HCT116 (cell line): ENCODE measurements at regions not wholly inside any gene's neighbourhood (a gene's known extent, or its start where the extent isn't known, plus 50 kb on each side); places are given as distances from the start of the nearest gene placed in this dataset.
"Not testable (repeated sequence)": the region's sequence is repeated elsewhere in the genome, so short reads cannot be mapped to it uniquely, and the experiment has no call there.

Source experiments
- ATAC-seq: fragments of 200-7000 bp; cut with Tn5 transposase; 2 replicates; pipeline ENCODE4 v1.9.1; 2020; ENCODE audit warnings: mild to moderate bottlenecking, moderate library complexity
- BruUV-seq: library from RNA; stranded (reverse); fragments of 400-500 nt; replicated peaks from 2 replicates; lab custom pipeline; 2021; lab: Mats Ljungman, UMichigan
- CTCF ChIA-PET: fragments of 300-600 bp; sonication (Branson Sonifier 250); formaldehyde crosslinking; loops from one replicate; lab custom pipeline; 2021; ENCODE audit warnings: antibody characterized with exemption; lab: Charles Lee
- POLR2A ChIA-PET: fragments of 300-600, 350-600 bp; sonication (Branson Sonifier 250); formaldehyde crosslinking; loops from one replicate; lab custom pipeline; 2021; ENCODE audit warnings: antibody characterized with exemption; lab: Charles Lee
- RAD21 ChIA-PET, 2 experiments: fragments of 300-600 bp; sonication (Branson Sonifier 250); formaldehyde crosslinking; loops; one replicate each; lab custom pipeline; 2023; ENCODE audit warnings: low total read pairs in 2 of 2; ENCODE audit not compliant: uncharacterized antibody in 2 of 2, unreplicated experiment in 2 of 2, low non-redundant PET in 1 of 2; lab: Charles Lee
- DNase-seq: peaks from one replicate; pipeline ENCODE4 v3.0.0-alpha.2; 2010; ENCODE audit warnings: low read depth, low spot score
- H2AFZ ChIP-seq: fragments of 200-600 bp; shearing (Covaris generic), sonication (generic); 2 replicates; pipeline ENCODE4 v1.6.1; 2017; ENCODE audit warnings: low read depth, mixed run types, mixed read lengths, antibody characterized with exemption, low read length; ENCODE audit not compliant: poor library complexity, severe bottlenecking
- H3K27ac ChIP-seq: 2 replicates; pipeline ENCODE4 v1.5.1; 2012; ENCODE audit warnings: low read depth, low read length
- H3K27me3 ChIP-seq: fragments of 200-600 bp; sonication (generic); 2 replicates; pipeline ENCODE4 v1.6.1; 2016; ENCODE audit warnings: mixed run types, low read length, mixed read lengths; ENCODE audit not compliant: insufficient read depth
- H3K36me3 ChIP-seq, 2 experiments: fragments of 200-500 bp in 1 of 2; fragments of 200-600 bp in 1 of 2; sonication (Bioruptor generic) in 1 of 2; sonication (generic) in 1 of 2; 2 replicates each; pipeline versions ENCODE4 v1.5.1 to v1.6.1; 2014 to 2016; ENCODE audit warnings: low read length in 2 of 2, inconsistent platforms in 1 of 2, mixed read lengths in 1 of 2, mixed run types in 1 of 2; ENCODE audit not compliant: insufficient read depth in 2 of 2, control insufficient read depth in 1 of 2
- H3K4me1 ChIP-seq, 2 experiments: fragments of 200-600 bp in 1 of 2; sonication (generic) in 1 of 2; 2 replicates each; pipeline versions ENCODE4 v1.5.1 to v1.6.1; 2012 to 2017; ENCODE audit warnings: low read length in 2 of 2, inconsistent platforms in 1 of 2, mild to moderate bottlenecking in 1 of 2, mixed read lengths in 1 of 2, mixed run types in 1 of 2, moderate library complexity in 1 of 2; ENCODE audit not compliant: insufficient read depth in 2 of 2, control insufficient read depth in 1 of 2
- H3K4me2 ChIP-seq: fragments of 200-600 bp; sonication (generic); 2 replicates; pipeline ENCODE4 v1.6.1; 2017; ENCODE audit warnings: mixed run types, low read length, mixed read lengths
- H3K4me3 ChIP-seq, 2 experiments: fragments of 200-600 bp in 1 of 2; sonication (generic) in 1 of 2; replicated peaks in 1 of 2; 2 replicates each; pipeline ENCODE4 v1.5.1; 2011 to 2016; ENCODE audit warnings: low read length in 2 of 2, control low read depth in 1 of 2, low read depth in 1 of 2, mild to moderate bottlenecking in 1 of 2, mixed read lengths in 1 of 2, mixed run types in 1 of 2
- H3K79me2 ChIP-seq: fragments of 200-600 bp; sonication (generic); 2 replicates; pipeline ENCODE4 v1.6.1; 2017; ENCODE audit warnings: mild to moderate bottlenecking, mixed run types, low read length, moderate library complexity, mixed read lengths; ENCODE audit not compliant: insufficient read depth
- H3K9ac ChIP-seq: fragments of 200-600 bp; sonication (generic); 2 replicates; pipeline ENCODE4 v1.6.1; 2016; ENCODE audit warnings: low read length, mixed read lengths
- H3K9me2 ChIP-seq: fragments of 200-600 bp; sonication (generic), shearing (Covaris generic); 2 replicates; pipeline ENCODE4 v1.6.1; 2017; ENCODE audit warnings: mixed run types, mild to moderate bottlenecking, moderate library complexity; ENCODE audit not compliant: insufficient read depth
- H3K9me3 ChIP-seq, 2 experiments: fragments of 200-500 bp in 1 of 2; fragments of 200-600 bp in 1 of 2; sonication (Bioruptor generic) in 1 of 2; sonication (generic) in 1 of 2; 2 replicates each; pipeline ENCODE4 v1.6.1; 2014 to 2017; ENCODE audit warnings: low read length in 2 of 2, mixed read lengths in 2 of 2, inconsistent platforms in 1 of 2, low read depth in 1 of 2, mild to moderate bottlenecking in 1 of 2, mixed run types in 1 of 2, moderate library complexity in 1 of 2; ENCODE audit not compliant: control insufficient read depth in 1 of 2, insufficient read depth in 1 of 2
- H4K20me1 ChIP-seq: fragments of 200-600 bp; sonication (generic), shearing (Covaris generic); 2 replicates; pipeline ENCODE4 v1.6.1; 2017; ENCODE audit warnings: mixed run types, mild to moderate bottlenecking, moderate library complexity; ENCODE audit not compliant: insufficient read depth
- CBX3 ChIP-seq: IDR thresholded peaks from 2 replicates; pipeline ENCODE4 v1.6.1; 2012; ENCODE audit warnings: low read depth
- CEBPB ChIP-seq: IDR thresholded peaks from 2 replicates; pipeline ENCODE4 v1.6.1; 2012; ENCODE audit warnings: low read depth
- EGR1 ChIP-seq: IDR thresholded peaks from 2 replicates; pipeline ENCODE4 v1.6.1; 2012; ENCODE audit warnings: low read depth
- EZH2 ChIP-seq: fragments of 200-600 bp; sonication (generic); IDR thresholded peaks from 2 replicates; pipeline ENCODE4 v1.6.1; 2017; ENCODE audit warnings: antibody characterized with exemption, mixed run types
- EZH2phosphoT487 ChIP-seq: fragments of 200-600 bp; IDR thresholded peaks from 2 replicates; pipeline ENCODE4 v1.6.1; 2018; ENCODE audit warnings: antibody characterized with exemption, borderline replicate concordance
- FOSL1 ChIP-seq: IDR thresholded peaks from 2 replicates; pipeline ENCODE4 v1.6.1; 2012; ENCODE audit warnings: low read depth
- JUND ChIP-seq: IDR thresholded peaks from 2 replicates; pipeline ENCODE4 v1.6.1; 2012
- POLR2A ChIP-seq: IDR thresholded peaks from 2 replicates; pipeline ENCODE4 v1.7.0; 2011; ENCODE audit warnings: borderline replicate concordance; ENCODE audit not compliant: insufficient read depth, insufficient read length; ENCODE audit errors: extremely low read depth
- RAD21 ChIP-seq: IDR thresholded peaks from 2 replicates; pipeline ENCODE4 v1.6.1; 2012; ENCODE audit warnings: low read depth, mild to moderate bottlenecking
- SIN3A ChIP-seq: IDR thresholded peaks from 2 replicates; pipeline ENCODE4 v1.6.1; 2012; ENCODE audit warnings: low read depth
- SRF ChIP-seq: IDR thresholded peaks from 2 replicates; pipeline ENCODE4 v1.6.1; 2012; ENCODE audit warnings: low read depth
- TCF7L2 ChIP-seq: IDR thresholded peaks from 2 replicates; pipeline ENCODE4 v1.7.0; 2011; ENCODE audit warnings: borderline replicate concordance, inconsistent platforms; ENCODE audit not compliant: insufficient read depth, insufficient read length; ENCODE audit errors: extremely low read depth
- ZFX ChIP-seq: fragments of 450-650 bp; IDR thresholded peaks from 2 replicates; pipeline ENCODE4 v1.6.1; 2017
- ZNF274 ChIP-seq: fragments of 200-500 bp; sonication (Bioruptor generic); IDR thresholded peaks from 2 replicates; pipeline ENCODE4 v1.6.1; 2014; ENCODE audit warnings: mild to moderate bottlenecking, low read depth, low read length, inconsistent platforms
- intact Hi-C: fragments of 100-400 bp; cut with micrococcal nuclease; formaldehyde crosslinking; loops from 2 replicates; pipeline ENCODE4 v1.10.0; 2022
- TF ChIP-seq, protein P1 (sequence below): IDR thresholded peaks from 2 replicates; pipeline ENCODE4 v1.6.1; 2012
- TF ChIP-seq, protein P2 (sequence below): IDR thresholded peaks from 2 replicates; pipeline ENCODE4 v1.6.1; 2011; ENCODE audit warnings: mild to moderate bottlenecking, low read length, moderate library complexity; ENCODE audit not compliant: insufficient replicate concordance; ENCODE audit errors: extremely low read depth
- TF ChIP-seq, protein P3 (sequence below): IDR thresholded peaks from 2 replicates; pipeline ENCODE4 v1.6.1; 2012; ENCODE audit warnings: low read depth
- TF ChIP-seq, protein P4 (sequence below): IDR thresholded peaks from 2 replicates; pipeline ENCODE4 v1.6.1; 2012

DNA sequence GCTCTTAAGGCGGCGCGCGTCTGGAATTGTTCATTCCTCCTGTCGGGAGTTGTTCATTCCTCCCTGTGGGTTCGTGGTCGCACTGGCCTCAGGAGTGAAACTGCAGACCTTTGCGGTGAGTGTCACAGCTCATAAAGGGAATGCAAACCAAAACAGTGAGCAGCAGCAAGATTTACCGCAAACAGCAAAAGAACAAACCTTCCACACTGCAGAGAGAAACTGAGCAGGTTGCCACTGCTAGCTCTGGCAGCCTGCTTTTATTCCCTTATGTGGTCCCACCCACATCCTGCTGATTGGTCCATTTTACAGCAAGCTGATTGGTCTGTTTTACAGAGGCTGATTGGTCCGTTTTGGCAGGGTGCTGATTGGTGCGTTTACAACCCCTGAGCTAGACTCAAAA, 1365.3 kb upstream of the WWC1 start:
- POLR2A ChIA-PET, result no interaction called here
- H3K4me3 ChIP-seq, result no peak overlapping the region
- no peak overlapping the region for H3K9ac ChIP-seq
- RAD21 ChIA-PET, result no interaction called here
- DNase-seq, result no peak
- H3K9me3 ChIP-seq, result peaks cover 5 to 6% of the 10 kb centered on the region in 2 experiments; a peak in 2 of 4 replicates
- intact Hi-C loops, result no loop called here
- H3K4me1 ChIP-seq, result no peaks in the 10 kb centered on the region
- no peaks in the 10 kb centered on the region for H3K79me2 ChIP-seq
- H3K9me2 ChIP-seq, result no peaks in the 10 kb centered on the region
- CTCF ChIA-PET, result no interaction called here
- H3K27me3 ChIP-seq, result no peaks in the 10 kb centered on the region
- BruUV-seq, result no TSS peak
- H3K36me3 ChIP-seq, result no peaks in the 10 kb centered on the region
- no peak overlapping the region for H2AFZ ChIP-seq
- no peak for ATAC-seq
- no peaks in the 10 kb centered on the region for H4K20me1 ChIP-seq
- H3K27ac ChIP-seq, result no peak overlapping the region
- H3K4me2 ChIP-seq, result no peak overlapping the region
- TF ChIP-seq EZH2 (no peak), RAD21 (no peak), ZFX (no peak), EGR1 (no peak), EZH2phosphoT487 (no peak), ZNF274 (no peak), SRF (no peak), TCF7L2 (no peak), CBX3 (no peak), POLR2A (no peak), FOSL1 (no peak), CEBPB (no peak), JUND (no peak), SIN3A (no peak)
- TF ChIP-seq, protein P1, sequence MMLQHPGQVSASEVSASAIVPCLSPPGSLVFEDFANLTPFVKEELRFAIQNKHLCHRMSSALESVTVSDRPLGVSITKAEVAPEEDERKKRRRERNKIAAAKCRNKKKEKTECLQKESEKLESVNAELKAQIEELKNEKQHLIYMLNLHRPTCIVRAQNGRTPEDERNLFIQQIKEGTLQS, result no peak
- TF ChIP-seq, protein P2, sequence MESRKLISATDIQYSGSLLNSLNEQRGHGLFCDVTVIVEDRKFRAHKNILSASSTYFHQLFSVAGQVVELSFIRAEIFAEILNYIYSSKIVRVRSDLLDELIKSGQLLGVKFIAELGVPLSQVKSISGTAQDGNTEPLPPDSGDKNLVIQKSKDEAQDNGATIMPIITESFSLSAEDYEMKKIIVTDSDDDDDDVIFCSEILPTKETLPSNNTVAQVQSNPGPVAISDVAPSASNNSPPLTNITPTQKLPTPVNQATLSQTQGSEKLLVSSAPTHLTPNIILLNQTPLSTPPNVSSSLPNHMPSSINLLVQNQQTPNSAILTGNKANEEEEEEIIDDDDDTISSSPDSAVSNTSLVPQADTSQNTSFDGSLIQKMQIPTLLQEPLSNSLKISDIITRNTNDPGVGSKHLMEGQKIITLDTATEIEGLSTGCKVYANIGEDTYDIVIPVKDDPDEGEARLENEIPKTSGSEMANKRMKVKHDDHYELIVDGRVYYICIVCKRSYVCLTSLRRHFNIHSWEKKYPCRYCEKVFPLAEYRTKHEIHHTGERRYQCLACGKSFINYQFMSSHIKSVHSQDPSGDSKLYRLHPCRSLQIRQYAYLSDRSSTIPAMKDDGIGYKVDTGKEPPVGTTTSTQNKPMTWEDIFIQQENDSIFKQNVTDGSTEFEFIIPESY, result no peak
- TF ChIP-seq, protein P3, sequence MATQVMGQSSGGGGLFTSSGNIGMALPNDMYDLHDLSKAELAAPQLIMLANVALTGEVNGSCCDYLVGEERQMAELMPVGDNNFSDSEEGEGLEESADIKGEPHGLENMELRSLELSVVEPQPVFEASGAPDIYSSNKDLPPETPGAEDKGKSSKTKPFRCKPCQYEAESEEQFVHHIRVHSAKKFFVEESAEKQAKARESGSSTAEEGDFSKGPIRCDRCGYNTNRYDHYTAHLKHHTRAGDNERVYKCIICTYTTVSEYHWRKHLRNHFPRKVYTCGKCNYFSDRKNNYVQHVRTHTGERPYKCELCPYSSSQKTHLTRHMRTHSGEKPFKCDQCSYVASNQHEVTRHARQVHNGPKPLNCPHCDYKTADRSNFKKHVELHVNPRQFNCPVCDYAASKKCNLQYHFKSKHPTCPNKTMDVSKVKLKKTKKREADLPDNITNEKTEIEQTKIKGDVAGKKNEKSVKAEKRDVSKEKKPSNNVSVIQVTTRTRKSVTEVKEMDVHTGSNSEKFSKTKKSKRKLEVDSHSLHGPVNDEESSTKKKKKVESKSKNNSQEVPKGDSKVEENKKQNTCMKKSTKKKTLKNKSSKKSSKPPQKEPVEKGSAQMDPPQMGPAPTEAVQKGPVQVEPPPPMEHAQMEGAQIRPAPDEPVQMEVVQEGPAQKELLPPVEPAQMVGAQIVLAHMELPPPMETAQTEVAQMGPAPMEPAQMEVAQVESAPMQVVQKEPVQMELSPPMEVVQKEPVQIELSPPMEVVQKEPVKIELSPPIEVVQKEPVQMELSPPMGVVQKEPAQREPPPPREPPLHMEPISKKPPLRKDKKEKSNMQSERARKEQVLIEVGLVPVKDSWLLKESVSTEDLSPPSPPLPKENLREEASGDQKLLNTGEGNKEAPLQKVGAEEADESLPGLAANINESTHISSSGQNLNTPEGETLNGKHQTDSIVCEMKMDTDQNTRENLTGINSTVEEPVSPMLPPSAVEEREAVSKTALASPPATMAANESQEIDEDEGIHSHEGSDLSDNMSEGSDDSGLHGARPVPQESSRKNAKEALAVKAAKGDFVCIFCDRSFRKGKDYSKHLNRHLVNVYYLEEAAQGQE, result no peak
- TF ChIP-seq, protein P4, sequence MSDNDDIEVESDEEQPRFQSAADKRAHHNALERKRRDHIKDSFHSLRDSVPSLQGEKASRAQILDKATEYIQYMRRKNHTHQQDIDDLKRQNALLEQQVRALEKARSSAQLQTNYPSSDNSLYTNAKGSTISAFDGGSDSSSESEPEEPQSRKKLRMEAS, result no peak

DNA sequence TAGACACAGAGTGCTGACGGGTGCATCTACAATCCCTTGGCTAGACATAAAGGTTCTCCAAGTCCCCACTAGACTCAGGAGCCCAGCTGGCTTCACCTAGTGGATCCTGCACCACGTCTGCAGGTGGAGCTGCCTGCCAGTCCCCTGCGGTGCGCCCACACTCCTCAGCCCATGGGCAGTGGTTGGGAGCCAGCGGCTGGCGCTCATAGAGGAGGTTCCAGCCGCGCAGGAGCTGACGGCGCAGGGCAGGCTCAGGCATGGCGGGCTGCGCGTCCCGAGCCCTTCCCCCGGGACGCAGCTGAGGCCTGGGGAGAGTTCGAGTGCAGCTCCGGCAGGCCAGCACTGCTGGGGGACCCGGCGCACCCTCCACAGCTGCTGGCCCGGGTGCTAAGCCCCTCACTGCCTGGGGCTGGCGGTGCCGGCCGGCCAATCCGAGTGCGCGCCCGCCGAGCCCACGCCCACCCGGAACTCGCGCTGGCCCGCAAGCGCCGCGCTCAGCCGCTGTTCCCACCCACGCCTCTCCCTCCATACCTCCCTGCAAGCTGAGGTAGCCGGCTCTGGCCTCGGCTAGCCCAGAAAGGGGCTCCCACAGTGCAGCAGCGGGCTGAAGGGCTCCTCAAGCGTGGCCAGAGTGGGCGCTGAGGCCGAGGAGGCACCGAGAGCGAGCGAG, 1364.5 kb upstream of the WWC1 start:
- H3K36me3 ChIP-seq, RAD21 ChIA-PET, H3K9me2 ChIP-seq, H3K27me3 ChIP-seq, H3K9me3 ChIP-seq, H3K4me3 ChIP-seq, POLR2A ChIA-PET, ATAC-seq, H3K27ac ChIP-seq, BruUV-seq, CTCF ChIA-PET, H2AFZ ChIP-seq, intact Hi-C loops, H3K4me1 ChIP-seq, H4K20me1 ChIP-seq, H3K79me2 ChIP-seq, H3K4me2 ChIP-seq, DNase-seq, H3K9ac ChIP-seq: not testable (repeated sequence)
